Aorta (tissue), 5 donors: ENCODE measurements at regions not wholly inside any gene's neighbourhood (a gene's known extent, or its start where the extent isn't known, plus 50 kb on each side); places are given as distances from the start of the nearest gene placed in this dataset.
A peak's percentile ranks its signal among the peaks of the same experiment; 100 is the strongest.
"Not testable (repeated sequence)": the region's sequence is repeated elsewhere in the genome, so short reads cannot be mapped to it uniquely, and the experiment has no call there.

ENCODE experiments used
- ATAC-seq: fragments of 200-7000 bp; cut with Tn5 transposase; one replicate; pipeline ENCODE4 v1.9.1; 2022; ENCODE audit warnings: moderate library complexity; ENCODE audit not compliant: low FRiP score
- DNase-seq, 2 donors: peaks; one replicate each; pipeline ENCODE4 v3.0.0-alpha.2; 2020
- H3K27ac ChIP-seq, 2 donors: one replicate each; pipeline ENCODE4 v1.5.1; 2013; ENCODE audit warnings: low read length in 2 of 2, mild to moderate bottlenecking in 2 of 2, moderate library complexity in 2 of 2, control low read depth in 1 of 2, inconsistent platforms in 1 of 2, low read depth in 1 of 2
- H3K27me3 ChIP-seq, 2 donors: one replicate each; pipeline ENCODE4 v1.6.1; 2013; ENCODE audit warnings: control low read depth in 1 of 2, low read length in 1 of 2, mild to moderate bottlenecking in 1 of 2, moderate library complexity in 1 of 2; ENCODE audit not compliant: insufficient read depth in 2 of 2, control insufficient read depth in 1 of 2
- H3K36me3 ChIP-seq, 2 donors: one replicate each; pipeline ENCODE4 v1.6.1; 2013; ENCODE audit warnings: control low read depth in 1 of 2, low read length in 1 of 2, mild to moderate bottlenecking in 1 of 2; ENCODE audit not compliant: insufficient read depth in 2 of 2, control insufficient read depth in 1 of 2
- H3K4me1 ChIP-seq, 2 donors: one replicate each; pipeline ENCODE4 v1.6.1; 2013; ENCODE audit warnings: low read length in 2 of 2, control low read depth in 1 of 2, mild to moderate bottlenecking in 1 of 2, moderate library complexity in 1 of 2; ENCODE audit not compliant: insufficient read depth in 2 of 2, control insufficient read depth in 1 of 2
- H3K4me3 ChIP-seq, 2 donors: one replicate each; pipeline ENCODE4 v1.5.1; 2013; ENCODE audit warnings: low read length in 2 of 2, control low read depth in 1 of 2, mild to moderate bottlenecking in 1 of 2
- H3K9me3 ChIP-seq: one replicate; pipeline ENCODE4 v1.6.1; 2013; ENCODE audit warnings: mild to moderate bottlenecking, low read length; ENCODE audit not compliant: control insufficient read depth
- WGBS, 2 donors: extraction: QIAGEN DNeasy Blood & Tissue Kit; methylation state at CpG; one replicate each; pipeline ENCODE4 v1.1.7; 2013; 5-methylcytosine and 5-hydroxymethylcytosine counted together
- intact Hi-C, 2 donors: fragments of 100-400 bp; cut with DNase I; formaldehyde crosslinking; loops; one replicate each; pipeline versions ENCODE4 v1.14.2 to v1.15.0; 2022
- donor health status: healthy with polysubstance abuse.
- donor health status: Bipolar disorder and iron deficiency.
- donor health status: DM: no; HTN: no; CAD: no.
- donor health status: DM: no; HTN: no; CAD: no.
- donor health status: DM: yes; HTN: yes; CAD: no.

DNA sequence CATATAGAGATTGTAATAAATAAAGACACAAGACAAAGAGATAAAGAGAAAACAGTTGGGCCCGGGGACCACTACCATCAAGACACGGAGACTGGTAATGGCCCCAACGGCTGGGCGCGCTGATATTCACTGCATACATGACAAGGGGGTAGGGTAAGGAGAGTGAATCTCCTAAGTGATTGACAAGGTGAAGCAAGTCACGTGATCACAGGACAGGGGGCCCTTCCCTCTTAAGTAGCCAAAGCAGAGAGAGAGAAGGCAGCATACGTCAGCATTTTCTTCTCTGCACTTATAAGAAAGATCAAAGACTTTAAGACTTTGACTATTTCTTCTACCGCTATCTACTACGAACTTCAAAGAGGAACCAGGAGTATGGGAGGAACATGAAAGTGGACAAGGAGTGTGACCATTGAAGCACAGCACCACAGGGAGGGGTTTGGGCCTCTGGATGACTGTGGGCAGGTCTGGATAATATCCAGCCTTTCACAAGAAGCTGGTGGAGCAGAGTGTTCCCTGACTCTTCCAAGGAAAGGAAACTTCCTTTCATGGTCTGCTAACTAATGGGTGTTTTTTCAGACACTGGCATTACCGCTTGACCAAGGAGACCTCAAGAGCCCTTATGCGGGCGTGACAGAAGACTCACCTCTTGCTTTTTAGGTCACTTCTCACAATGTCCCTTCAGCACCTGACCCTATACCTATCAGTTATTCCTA, 75.6 kb downstream of the MRPL39 start:
- H3K4me1 ChIP-seq, H3K27ac ChIP-seq, H3K36me3 ChIP-seq, DNase-seq, H3K9me3 ChIP-seq, ATAC-seq, intact Hi-C loops, H3K4me3 ChIP-seq, H3K27me3 ChIP-seq: not testable (repeated sequence)
- WGBS, 2 donors = 91 to 94% methylated on average over 12 of the region's 12 CpGs

DNA sequence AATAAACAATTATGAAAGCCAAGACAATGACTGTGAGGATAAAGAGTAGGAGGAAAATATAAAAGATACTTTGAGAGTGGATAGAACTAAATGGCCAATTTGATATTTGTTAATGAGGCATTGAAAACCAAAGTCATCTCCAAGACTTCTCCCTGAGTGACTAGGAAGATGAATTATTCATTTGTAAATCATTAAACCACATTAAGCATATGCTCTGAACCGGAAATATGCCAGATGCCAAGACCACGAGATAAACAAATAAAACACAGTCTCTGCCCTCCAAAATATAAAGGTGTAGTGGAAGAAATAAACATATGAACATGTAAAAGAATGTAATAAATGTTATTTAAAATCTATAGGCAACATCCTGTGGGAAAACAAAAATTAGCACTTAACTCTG, 78.8 kb downstream of the MRPL39 start:
- Histone ChIP-seq H3K27me3 (no peaks in the 10 kb centered on the region), H3K9me3 (peaks cover 2% of the 10 kb centered on the region), H3K27ac (no peak overlapping the region), H3K36me3 (no peaks in the 10 kb centered on the region), H3K4me1 (no peaks in the 10 kb centered on the region), H3K4me3 (no peak overlapping the region)
- WGBS, 2 donors = 52 to 58% methylated on average over 2 of the region's 2 CpGs
- no peak for DNase-seq
- intact Hi-C loops = no loop called here
- no peak for ATAC-seq

DNA sequence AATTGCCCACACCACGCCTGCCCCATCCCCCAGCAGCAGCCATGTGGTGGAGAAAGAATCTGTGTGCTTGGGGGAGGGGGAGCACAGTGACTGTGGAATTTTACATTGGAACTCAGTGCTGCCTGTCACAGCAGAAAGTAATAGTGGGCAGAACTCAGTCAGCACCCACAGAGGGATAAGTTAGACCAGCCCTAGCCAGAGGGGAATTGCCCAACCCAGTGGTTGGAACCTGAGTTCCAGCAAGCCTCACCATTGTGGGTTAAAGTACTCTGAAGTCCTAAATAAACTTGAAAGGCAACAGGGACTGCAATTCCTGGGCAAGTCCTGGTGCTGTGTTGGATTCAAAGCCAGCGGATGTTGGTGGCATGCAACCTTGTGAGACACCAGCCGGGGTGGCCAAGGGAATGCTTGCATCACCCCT, 88.8 kb downstream of the MRPL39 start:
- DNase-seq = no peak
- Histone ChIP-seq H3K27ac (no peak overlapping the region), H3K4me3 (no peak overlapping the region), H3K9me3 (no peaks in the 10 kb centered on the region), H3K36me3 (no peaks in the 10 kb centered on the region), H3K27me3 (no peaks in the 10 kb centered on the region), H3K4me1 (no peaks in the 10 kb centered on the region)
- 61 to 78% methylated on average over 3 of the region's 3 CpGs for WGBS, 2 donors
- intact Hi-C loops = no loop called here
- peak; percentile 11 for ATAC-seq

DNA sequence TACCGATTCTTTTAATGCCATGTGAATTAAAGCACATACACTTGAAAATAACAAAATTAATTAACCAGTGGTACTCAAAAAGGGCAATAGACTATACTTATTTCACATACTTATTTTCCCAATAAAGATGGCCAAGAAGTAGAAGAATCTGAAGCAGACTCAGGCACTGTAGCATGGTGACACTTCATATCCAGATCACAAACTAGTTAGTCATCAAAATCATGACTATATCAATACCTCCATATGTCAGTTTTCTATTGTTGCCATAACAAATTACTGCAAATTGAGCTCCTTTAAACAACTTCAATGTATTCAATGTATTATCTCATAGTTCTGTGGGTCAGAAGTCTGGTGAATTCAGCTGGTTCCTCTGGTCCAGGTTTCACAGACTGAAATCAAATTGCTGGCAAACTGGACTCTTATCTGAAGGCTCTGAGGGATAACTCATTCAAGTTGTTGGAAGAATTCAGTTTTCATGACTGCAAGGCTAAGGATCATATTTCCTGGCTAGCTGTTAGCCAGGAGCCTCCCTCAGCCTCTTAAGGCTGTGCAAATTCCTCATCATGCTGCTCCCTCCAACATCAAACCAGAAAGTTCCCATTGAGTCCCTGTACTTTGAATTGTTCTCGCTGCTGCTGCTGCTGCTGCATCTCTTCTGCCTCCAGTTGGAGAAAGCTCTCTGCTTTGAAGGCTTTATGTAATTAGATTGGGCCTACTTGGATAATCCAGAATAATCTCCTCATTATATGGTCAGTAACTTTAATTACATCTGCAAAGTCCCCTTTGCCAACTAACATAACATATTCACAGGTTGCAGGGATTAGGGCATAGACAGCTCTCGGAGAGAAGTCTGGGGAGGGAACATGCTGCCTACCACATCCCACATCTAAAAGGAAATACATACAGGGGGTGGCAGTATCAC, 91.5 kb downstream of the MRPL39 start:
- ATAC-seq = no peak
- H3K27me3 ChIP-seq = no peaks in the 10 kb centered on the region
- WGBS, 2 donors = 96 to 98% methylated on average over 3 of the region's 3 CpGs

DNA sequence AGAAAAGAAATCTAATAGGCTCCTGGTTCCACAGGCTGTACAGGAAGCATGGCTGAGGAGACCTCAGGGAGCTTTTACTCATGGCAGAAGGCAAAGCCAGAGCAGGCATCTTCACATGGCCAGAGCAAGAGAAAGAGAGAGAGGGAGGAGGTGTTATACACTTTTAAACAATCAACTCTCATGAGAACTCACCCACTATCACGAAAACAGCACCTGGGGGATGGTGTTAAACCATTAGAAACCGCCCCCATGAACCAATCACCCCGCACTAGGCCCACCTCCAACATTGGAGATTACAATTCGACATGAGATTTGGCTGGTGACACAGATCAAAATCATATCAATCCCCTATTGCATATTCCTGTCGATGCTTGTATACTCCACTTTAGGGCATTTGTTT, 93.5 kb downstream of the MRPL39 start:
- DNase-seq = no peak
- WGBS, 2 donors = 93 to 95% methylated on average over 5 of the region's 5 CpGs
- H3K9me3 ChIP-seq = no peaks in the 10 kb centered on the region
- intact Hi-C loops = no loop called here
- no peaks in the 10 kb centered on the region for H3K36me3 ChIP-seq
- H3K27ac ChIP-seq = no peak overlapping the region
- no peaks in the 10 kb centered on the region for H3K27me3 ChIP-seq
- no peaks in the 10 kb centered on the region for H3K4me1 ChIP-seq
- H3K4me3 ChIP-seq = no peak overlapping the region
- no peak for ATAC-seq

More for the DNA sequence above, 91.5 kb downstream of the MRPL39 start:
- H3K36me3 ChIP-seq = no peaks in the 10 kb centered on the region
- no peak for DNase-seq
- intact Hi-C loops = no loop called here
- H3K9me3 ChIP-seq = no peaks in the 10 kb centered on the region
- no peaks in the 10 kb centered on the region for H3K4me1 ChIP-seq
- no peak overlapping the region for H3K27ac ChIP-seq
- H3K4me3 ChIP-seq = no peak overlapping the region

DNA sequence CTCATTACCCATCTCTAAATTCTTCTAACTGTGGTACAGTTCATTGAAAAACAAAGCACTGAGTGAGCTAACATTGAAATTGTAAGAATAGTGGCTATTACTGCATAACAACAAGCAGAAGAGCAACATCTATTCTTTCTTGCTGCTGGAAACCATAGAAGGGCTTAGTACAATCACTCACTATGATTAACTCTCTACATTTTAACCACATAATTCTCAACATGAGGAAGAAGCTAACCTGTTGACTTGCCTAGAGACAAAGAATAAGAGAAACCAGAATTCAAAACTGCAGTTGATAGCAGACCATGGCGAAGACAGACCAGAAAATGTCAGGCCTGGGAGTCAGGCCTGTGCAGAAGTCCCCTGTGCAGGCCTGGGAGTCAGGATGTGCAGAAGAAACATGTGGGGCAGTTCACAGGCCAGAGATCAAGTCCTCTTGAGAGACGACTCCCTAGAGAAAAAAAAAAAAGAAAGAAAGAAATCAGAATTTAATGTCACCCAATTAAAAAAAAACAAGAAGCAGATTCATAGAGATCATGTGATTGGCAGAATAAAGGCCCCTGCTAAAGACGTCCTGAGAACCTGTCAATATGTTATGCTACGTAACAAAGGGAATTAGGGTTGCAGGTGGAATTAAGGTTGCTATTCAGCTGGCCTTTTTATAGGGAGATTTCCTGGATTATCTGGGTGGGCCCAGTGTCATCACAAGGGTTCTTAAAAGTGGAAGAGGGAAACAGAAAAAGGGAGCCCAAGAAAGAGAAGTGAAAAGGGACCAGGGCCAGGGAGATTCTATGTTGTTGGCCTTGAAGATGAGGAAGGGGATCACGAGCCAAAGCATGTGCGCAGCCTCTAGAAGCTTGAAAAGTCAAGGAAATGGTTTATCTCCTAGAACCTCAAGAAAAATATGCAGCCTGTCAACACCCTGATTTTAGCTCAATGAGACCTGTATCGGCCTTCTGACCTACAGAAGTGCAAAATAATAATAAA, 94.9 kb downstream of the MRPL39 start:
- Histone ChIP-seq H3K9me3 (no peaks in the 10 kb centered on the region), H3K4me1 (no peaks in the 10 kb centered on the region), H3K27me3 (no peaks in the 10 kb centered on the region), H3K4me3 (no peak overlapping the region), H3K27ac (no peak overlapping the region), H3K36me3 (no peaks in the 10 kb centered on the region)
- DNase-seq (peak in 1 of 2 donors; percentile 69), ATAC-seq (no peak)
- 81 to 85% methylated on average over 7 of the region's 7 CpGs for WGBS, 2 donors
- intact Hi-C loops = no loop called here

DNA sequence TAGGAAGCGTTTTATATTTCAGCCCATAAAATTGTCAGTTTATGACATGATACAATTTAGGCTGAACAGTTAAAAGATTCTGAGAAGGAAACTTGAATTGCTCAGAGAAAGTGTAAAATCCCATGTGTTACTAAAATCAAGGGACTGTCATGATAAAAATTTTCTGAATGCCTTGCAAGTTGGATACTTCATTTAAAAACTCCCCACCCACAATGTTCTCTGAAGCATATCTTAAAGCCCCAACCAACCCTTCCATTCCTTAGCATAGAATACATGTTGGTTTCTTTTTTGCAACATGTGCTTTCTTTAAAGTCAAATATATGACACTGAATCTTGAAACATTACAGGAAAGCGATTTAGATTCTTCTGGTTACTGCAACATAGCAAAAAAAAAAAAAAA, 97.4 kb downstream of the MRPL39 start:
- DNase-seq (no peak), ATAC-seq (no peak)
- no peaks in the 10 kb centered on the region for H3K27me3 ChIP-seq
- intact Hi-C loops = no loop called here
- no peak overlapping the region for H3K4me3 ChIP-seq
- no peaks in the 10 kb centered on the region for H3K4me1 ChIP-seq
- WGBS, 2 donors = 40 to 46% methylated on average over 2 of the region's 2 CpGs
- no peak overlapping the region for H3K27ac ChIP-seq
- H3K9me3 ChIP-seq = no peaks in the 10 kb centered on the region
- H3K36me3 ChIP-seq = no peaks in the 10 kb centered on the region

DNA sequence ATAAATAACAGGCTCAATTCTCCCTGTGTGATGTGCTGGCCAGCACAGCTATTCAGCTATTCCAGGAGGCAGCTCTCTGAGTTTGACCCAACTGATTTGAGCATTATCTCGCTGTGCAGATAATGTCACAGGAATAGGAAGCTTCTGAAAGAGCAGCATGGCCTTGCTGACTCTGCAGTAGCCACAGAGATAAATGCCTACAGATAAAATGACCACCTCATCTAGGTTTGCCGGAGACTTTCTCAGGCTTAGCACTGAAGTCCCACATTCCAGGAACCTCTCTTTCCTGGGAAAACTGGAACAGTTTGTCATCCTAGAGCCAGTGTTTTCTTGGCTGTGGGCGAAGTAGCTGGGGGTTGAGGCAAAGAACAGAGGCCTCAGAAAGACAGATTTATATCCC, 98.9 kb downstream of the MRPL39 start:
- WGBS, 2 donors = 43 to 46% methylated on average over 3 of the region's 3 CpGs
- no peak for ATAC-seq

More for the DNA sequence above, 98.9 kb downstream of the MRPL39 start:
- no peaks in the 10 kb centered on the region for H3K36me3 ChIP-seq
- no peaks in the 10 kb centered on the region for H3K4me1 ChIP-seq
- no peak overlapping the region for H3K4me3 ChIP-seq
- no peak overlapping the region for H3K27ac ChIP-seq
- no peak for DNase-seq
- intact Hi-C loops = no loop called here
- no peaks in the 10 kb centered on the region for H3K9me3 ChIP-seq
- H3K27me3 ChIP-seq = no peaks in the 10 kb centered on the region
